ENCODE measurements at regions not wholly inside any gene's neighbourhood (a gene's known extent, or its start where the extent isn't known, plus 50 kb on each side); places are given as distances from the start of the nearest gene placed in this dataset.

GRCh38 chr3:95886616-95887015 lies 927.8 kb upstream of the EPHA6 start:
- Histone ChIP-seq H3K4me3 (ENCODE audit: insufficient read depth, low read length) (no peak overlapping the region), H3K4me2 (ENCODE audit: insufficient read depth, low read length) (no peak overlapping the region), H3K27me3 (ENCODE audit: insufficient read depth, low read length) (no peaks in the 10 kb centered on the region), H3K79me2 (ENCODE audit: insufficient read depth, low read length) (no peaks in the 10 kb centered on the region), H3K9me3 (ENCODE audit: low read depth, low read length) (no peaks in the 10 kb centered on the region), H2AFZ (ENCODE audit: low read length) (no peak overlapping the region), H4K20me1 (ENCODE audit: insufficient read depth, low read length) (no peaks in the 10 kb centered on the region), H3K4me1 (ENCODE audit: insufficient read depth, low read length) (no peaks in the 10 kb centered on the region), H3K27ac (ENCODE audit: low read depth, low read length) (no peak overlapping the region), H3K36me3 (ENCODE audit: insufficient read depth, low read length) (no peaks in the 10 kb centered on the region)
- TF ChIP-seq CTCF (IDR thresholded peaks at IDR 0.05; ENCODE audit: extremely low read depth, low read depth, low read length), result no peak
- DNase-seq (ENCODE audit: insufficient read length, low spot score, missing footprints), result no peak

- Histone ChIP-seq H3K4me2 (ENCODE audit: insufficient read depth, low read length) (no peak overlapping the region), H3K36me3 (ENCODE audit: insufficient read depth, low read length) (no peaks in the 10 kb centered on the region), H2AFZ (ENCODE audit: low read length) (no peak overlapping the region), H3K4me3 (ENCODE audit: insufficient read depth, low read length) (no peak overlapping the region), H3K27me3 (ENCODE audit: insufficient read depth, low read length) (no peaks in the 10 kb centered on the region), H3K4me1 (ENCODE audit: insufficient read depth, low read length) (no peaks in the 10 kb centered on the region), H3K9me3 (ENCODE audit: low read depth, low read length) (no peaks in the 10 kb centered on the region), H3K27ac (ENCODE audit: low read depth, low read length) (no peak overlapping the region), H3K79me2 (ENCODE audit: insufficient read depth, low read length) (no peaks in the 10 kb centered on the region), H4K20me1 (ENCODE audit: insufficient read depth, low read length) (no peaks in the 10 kb centered on the region)
- TF ChIP-seq CTCF (IDR thresholded peaks at IDR 0.05; ENCODE audit: extremely low read depth, low read depth, low read length), result no peak
- DNase-seq (ENCODE audit: insufficient read length, low spot score, missing footprints), result no peak
Observed at GRCh38 chr3:95887114-95887513, 927.3 kb upstream of the EPHA6 start.

- no peaks in the 10 kb centered on the region for H3K27me3 ChIP-seq (ENCODE audit: insufficient read depth, low read length)
- H3K4me1 ChIP-seq (ENCODE audit: insufficient read depth, low read length), result no peaks in the 10 kb centered on the region
- peaks cover 2% of the 10 kb centered on the region for H3K9me3 ChIP-seq (ENCODE audit: low read depth, low read length)
- H2AFZ ChIP-seq (ENCODE audit: low read length), result no peak overlapping the region
- no peaks in the 10 kb centered on the region for H4K20me1 ChIP-seq (ENCODE audit: insufficient read depth, low read length)
- no peaks in the 10 kb centered on the region for H3K79me2 ChIP-seq (ENCODE audit: insufficient read depth, low read length)
- no peak for TF ChIP-seq CTCF (IDR thresholded peaks at IDR 0.05; ENCODE audit: extremely low read depth, low read depth, low read length)
- no peaks in the 10 kb centered on the region for H3K36me3 ChIP-seq (ENCODE audit: insufficient read depth, low read length)
- H3K4me3 ChIP-seq (ENCODE audit: insufficient read depth, low read length), result no peak overlapping the region
- H3K4me2 ChIP-seq (ENCODE audit: insufficient read depth, low read length), result no peak overlapping the region
- H3K27ac ChIP-seq (ENCODE audit: low read depth, low read length), result no peak overlapping the region
- DNase-seq (ENCODE audit: insufficient read length, low spot score, missing footprints), result no peak
Observed at GRCh38 chr3:95894820-95895219, 919.6 kb upstream of the EPHA6 start.

- H3K4me1 ChIP-seq (ENCODE audit: insufficient read depth, low read length), result no peaks in the 10 kb centered on the region
- no peak overlapping the region for H3K4me2 ChIP-seq (ENCODE audit: insufficient read depth, low read length)
- no peak overlapping the region for H3K4me3 ChIP-seq (ENCODE audit: insufficient read depth, low read length)
- no peaks in the 10 kb centered on the region for H3K9me3 ChIP-seq (ENCODE audit: low read depth, low read length)
- H2AFZ ChIP-seq (ENCODE audit: low read length), result no peak overlapping the region
- no peaks in the 10 kb centered on the region for H4K20me1 ChIP-seq (ENCODE audit: insufficient read depth, low read length)
- H3K27ac ChIP-seq (ENCODE audit: low read depth, low read length), result no peak overlapping the region
- H3K36me3 ChIP-seq (ENCODE audit: insufficient read depth, low read length), result no peaks in the 10 kb centered on the region
- TF ChIP-seq CTCF (IDR thresholded peaks at IDR 0.05; ENCODE audit: extremely low read depth, low read depth, low read length), result no peak
- no peak for DNase-seq (ENCODE audit: insufficient read length, low spot score, missing footprints)
- H3K79me2 ChIP-seq (ENCODE audit: insufficient read depth, low read length), result no peaks in the 10 kb centered on the region
- H3K27me3 ChIP-seq (ENCODE audit: insufficient read depth, low read length), result no peaks in the 10 kb centered on the region
Observed at GRCh38 chr3:95899494-95899893, 914.9 kb upstream of the EPHA6 start.

All from osteoblast (primary cell).